Stimulated activated CD4-positive, alpha-beta T cell treated with anti-CD3 and anti-CD28 coated beads, TNF-alpha, amount 100 ng/mL, for 24 hours (primary cell): ENCODE measurements at regions not wholly inside any gene's neighbourhood (a gene's known extent, or its start where the extent isn't known, plus 50 kb on each side); places are given as distances from the start of the nearest gene placed in this dataset.

Experiments used
- DNase-seq, 3 experiments: peaks; one replicate each; pipeline ENCODE4 v3.0.0-alpha.2; 2020; ENCODE audit warnings: low read depth in 3 of 3

- DNase-seq = no peak
Measured at GRCh38 chr6:44661221-44662008, 273.9 kb downstream of the CDC5L start.

GRCh38 chr6:44662461-44663121 lies 275.1 kb downstream of the CDC5L start:
- no peak for DNase-seq

GRCh38 chr6:44663860-44664634 lies 276.5 kb downstream of the CDC5L start:
- DNase-seq = no peak

GRCh38 chr6:44664716-44665115 lies 277.2 kb downstream of the CDC5L start:
- no peak for DNase-seq

- DNase-seq = no peak
Measured at GRCh38 chr6:44665143-44665542, 277.6 kb downstream of the CDC5L start.

GRCh38 chr6:44665683-44666082 lies 278.2 kb downstream of the CDC5L start:
- no peak for DNase-seq

DNA sequence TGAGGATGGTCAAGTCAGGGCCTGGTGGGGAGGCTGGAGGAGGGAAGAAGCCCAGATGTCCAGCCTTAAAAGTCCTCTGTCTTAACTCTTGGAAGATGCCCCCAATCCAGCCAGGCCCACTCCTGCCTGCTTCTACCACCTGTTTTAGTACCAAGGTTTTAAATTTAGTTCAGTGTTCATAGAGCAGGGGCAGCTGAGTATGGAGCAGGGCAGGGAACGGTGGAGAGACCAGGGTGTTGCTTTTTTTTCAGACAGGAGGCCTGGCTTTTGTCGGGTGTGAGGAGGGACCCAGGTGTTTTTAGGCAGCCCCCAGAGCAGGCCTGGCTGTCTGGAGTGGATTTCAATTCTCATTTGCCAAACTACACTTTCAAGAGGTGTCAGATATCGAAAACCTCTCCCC lies 278.8 kb downstream of the CDC5L start:
- DNase-seq = no peak

DNA sequence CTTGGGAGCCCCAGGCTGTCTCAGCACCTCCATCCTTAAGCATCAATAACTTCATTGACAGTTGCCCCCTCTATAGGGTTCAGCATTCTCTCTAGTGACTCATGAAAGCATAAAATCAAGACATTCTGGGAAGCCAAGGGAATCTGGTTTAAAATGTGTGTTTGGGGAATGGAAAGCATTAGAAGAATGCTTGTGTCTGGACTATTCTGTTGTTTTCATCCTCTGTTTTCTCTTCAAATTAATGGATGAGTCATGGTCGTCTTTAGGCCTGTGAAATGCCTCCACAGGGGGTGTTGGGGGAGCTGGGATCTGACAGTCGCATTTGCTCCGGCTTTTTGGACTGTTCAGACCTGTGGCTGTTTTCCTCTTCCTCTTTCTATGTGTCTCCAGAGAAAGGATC lies 279.7 kb downstream of the CDC5L start:
- no peak for DNase-seq

GRCh38 chr6:44667668-44668390 lies 280.3 kb downstream of the CDC5L start:
- DNase-seq = peak in 2 of 3 experiments; percentile 8 to 27

DNA sequence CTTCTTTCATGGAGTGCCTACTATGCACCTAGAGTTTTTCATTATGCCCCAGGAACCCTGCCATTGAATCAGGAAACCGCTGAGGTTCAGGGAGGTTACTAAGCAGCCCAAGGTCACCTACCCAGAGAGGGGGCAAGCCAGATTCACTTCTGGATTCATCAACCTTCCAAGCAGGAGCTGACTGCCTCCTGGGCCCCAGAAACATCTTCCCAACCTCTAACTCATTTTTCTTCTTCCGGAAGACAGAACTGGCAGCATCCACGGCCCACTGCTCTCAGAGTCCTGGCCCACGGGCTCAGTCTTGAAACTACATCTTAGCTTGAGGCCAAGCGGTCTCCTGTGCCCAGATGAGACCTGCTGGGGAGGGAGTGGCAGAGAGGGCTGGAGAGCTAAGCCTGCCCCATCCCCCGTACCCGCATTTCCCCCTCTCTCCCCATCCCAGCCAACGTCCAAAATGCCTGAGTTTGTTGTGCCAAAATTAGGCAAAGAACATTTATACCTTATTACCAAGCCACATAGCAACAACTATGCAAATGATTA lies 281.0 kb downstream of the CDC5L start:
- no peak for DNase-seq

DNA sequence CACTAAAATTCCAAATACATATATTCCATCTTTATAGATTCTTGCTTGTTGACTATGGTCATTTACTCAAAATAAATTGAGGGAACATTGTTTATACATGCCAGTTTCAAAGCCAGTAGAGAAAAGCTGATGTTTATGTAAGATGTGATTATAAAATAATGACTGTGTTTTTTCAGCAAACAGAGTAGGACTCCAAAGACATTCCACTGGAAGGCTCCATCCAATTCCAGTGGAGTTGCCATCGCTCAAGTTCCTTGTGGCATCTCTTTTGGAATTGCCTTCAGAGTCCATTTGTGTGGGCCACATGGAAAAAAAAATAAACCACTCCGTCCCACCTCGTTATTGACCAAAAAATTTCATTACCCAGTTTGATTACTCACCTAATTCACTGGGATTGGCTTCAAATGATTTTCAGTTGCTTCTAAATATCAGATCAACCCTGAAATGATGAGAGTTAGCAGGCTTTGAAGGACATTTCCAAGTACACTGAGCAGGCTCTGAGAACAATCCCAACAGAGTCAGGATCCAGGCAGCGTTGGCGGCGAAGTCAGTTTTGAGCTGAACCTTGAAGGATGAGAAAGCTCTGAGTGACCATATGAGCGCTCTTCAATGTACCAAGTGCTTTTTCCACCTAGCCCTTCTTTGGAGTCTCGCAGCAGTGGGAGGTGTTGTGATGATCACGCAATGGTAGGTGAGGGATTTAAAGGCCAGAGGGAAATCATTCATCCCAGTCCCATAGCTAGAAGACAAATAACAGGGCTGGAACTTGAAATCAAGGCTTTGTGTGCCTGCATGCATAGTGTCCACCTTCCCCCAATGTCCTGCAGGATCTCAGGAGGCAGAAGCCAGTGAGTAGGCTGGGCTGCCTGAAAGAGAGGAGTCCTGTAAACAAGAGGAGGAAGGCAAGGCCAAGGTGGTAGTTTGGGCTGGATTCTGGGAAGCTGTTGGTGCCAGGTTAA lies 281.7 kb downstream of the CDC5L start:
- no peak for DNase-seq

DNA sequence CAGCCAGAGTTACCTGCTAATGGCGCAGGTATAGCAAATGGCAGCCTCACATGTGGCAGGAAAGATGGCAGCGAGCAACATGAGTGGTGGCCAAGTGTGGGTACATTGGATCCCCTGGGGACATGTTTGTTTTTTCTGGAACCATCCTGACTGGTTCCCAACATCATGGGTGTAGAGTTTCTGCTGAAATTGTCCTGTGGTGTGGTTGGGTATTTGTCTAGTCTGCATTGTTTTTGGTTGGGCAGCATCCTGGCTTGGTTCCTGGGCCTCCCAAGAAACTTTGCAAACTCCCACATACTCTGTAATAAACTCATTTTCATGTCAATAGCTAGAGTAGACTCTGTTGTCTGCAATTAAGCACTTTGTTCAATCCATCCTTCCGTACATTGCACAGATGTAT lies 282.6 kb downstream of the CDC5L start:
- DNase-seq = no peak

GRCh38 chr6:44671333-44671732 lies 283.8 kb downstream of the CDC5L start:
- DNase-seq = no peak

DNA sequence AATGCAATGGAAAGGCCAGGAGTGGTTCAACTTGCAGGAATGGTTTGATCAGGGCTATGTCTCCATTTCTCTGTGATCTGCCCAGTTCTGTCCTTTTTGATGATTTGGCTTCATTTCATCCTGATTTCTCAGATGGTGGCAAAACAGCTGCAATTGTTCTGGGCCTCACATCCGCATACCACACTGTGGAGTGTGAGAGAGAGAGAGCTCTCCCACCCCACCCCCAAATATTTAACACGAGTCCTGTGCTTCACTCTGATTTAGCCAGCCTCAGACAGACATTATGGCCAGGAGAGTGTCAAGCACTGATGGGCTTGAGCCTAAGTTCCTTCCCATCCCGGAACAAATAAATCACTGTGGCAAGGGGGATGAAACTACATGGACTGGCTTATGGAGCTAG lies 284.6 kb downstream of the CDC5L start:
- no peak for DNase-seq

DNA sequence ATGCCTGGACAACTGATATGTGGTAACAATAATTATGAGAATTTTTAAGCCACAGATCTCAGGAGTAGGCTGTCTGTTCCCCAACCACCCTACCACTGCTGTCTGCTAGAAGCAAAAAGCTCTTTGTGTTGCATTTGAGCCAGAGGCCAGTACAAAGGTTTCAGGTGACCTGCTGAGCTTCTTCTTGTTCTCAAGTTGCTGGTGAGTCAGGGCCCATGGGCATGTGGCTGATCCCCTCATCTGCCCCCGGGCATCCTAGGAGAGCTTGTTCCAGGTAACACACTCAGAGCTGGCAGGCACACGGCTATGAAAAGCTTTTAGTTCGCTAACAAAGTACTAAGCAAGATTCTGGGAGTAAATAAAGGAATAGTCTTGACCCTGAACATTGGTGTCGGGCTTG lies 285.3 kb downstream of the CDC5L start:
- no peak for DNase-seq

DNA sequence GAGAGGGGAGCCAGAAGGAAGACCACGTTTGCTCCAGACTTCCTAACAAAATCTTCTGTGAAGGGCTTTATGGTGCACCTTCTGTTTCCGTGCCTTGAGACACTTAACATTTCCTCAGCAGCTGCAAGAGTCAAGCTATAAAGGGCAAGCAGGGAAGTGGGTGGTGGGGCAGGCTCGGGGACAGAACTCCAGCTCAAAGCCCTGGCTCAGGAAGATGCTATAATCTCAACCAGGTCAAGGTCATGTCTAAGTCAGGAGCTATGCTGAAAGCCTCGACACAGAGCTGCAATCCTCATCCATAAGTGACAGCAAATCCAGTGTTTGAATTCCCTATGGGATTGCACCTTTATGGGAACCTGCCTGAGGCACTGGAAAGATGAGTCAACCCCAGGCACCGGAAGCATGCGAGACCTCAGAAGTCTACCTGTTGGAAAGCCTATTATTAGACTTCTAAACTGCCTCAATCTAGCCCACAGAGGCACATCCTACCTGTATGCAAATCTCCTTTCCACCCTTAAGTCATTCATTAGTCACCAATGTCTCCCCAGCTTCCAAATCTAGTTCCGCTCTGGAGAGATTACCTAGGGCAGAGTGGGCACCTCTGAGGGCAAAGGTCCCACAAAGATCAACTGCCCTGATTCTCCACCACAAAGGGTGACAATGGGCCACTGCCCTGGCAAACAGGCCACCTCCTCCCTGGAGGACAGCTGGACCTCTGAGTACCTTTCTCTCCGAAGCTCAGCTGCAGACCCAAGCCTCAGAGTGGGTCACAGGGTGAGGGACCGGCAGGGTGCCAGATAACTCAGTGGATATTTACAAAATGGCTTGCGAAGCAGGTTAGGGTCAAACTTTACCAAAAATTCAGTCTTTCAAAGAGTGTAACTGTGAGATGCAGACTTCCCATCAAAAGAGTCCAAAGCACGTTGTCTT lies 287.0 kb downstream of the CDC5L start:
- no peak for DNase-seq

DNA sequence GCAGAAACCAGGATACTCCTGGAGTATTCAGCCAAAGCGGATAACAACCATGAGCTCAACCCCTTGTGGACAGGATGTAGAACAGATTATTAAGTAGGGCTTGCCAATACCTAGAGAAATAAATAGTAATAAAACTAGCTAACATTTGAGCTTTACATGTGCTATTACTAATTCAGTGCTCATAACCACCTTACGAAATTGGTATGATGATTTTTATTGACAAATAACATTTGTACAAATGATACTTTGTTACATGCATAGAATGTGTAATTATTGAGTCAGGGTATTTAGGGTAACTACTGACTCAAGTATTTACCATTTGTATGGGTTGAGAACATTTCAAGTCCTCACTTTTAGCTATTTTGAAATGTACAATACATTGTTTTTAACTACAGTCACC lies 287.9 kb downstream of the CDC5L start:
- DNase-seq = no peak

GRCh38 chr6:44676246-44676790 lies 288.8 kb downstream of the CDC5L start:
- DNase-seq = no peak

DNA sequence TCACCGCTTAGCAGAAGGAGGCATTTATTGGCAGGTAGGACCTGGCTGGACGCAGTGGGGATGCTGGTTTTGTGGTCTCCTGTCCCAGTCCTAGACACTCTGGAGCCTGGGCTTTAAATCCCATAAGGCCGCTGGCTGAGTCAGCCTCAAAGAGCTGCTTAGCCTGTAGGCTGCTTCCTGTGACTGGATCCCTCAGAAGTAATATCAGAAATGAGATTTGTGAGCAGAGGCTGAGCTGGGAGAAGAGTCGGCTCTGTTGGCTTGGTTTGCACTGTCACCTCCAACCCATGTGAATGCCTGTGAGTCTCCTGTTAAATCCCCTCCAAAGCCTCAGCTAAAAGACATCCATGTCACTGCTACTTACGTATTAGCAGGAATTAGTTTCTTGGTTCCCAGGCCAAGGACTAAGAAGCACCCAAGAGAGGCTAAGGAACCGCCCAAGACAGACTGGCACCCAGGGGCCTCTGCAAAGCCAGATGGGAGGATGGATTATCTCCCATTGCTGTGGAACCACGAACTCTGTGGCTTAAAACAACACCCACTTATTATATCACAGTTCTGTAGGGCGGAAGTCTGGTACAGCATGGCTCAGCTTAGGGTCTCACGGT lies 289.4 kb downstream of the CDC5L start:
- no peak for DNase-seq
